K562 (cell line): ENCODE measurements at regions not wholly inside any gene's neighbourhood (a gene's known extent, or its start where the extent isn't known, plus 50 kb on each side); places are given as distances from the start of the nearest gene placed in this dataset.

Experiments
- CBX5 ChIP-seq: IDR thresholded peaks from 2 replicates; pipeline ENCODE4 v1.6.1; 2014; ENCODE audit warnings: low read depth, borderline replicate concordance
- EZH2 ChIP-seq: IDR thresholded peaks from 2 replicates; pipeline ENCODE4 v1.6.1; 2012; ENCODE audit warnings: low read depth, mild to moderate bottlenecking, inconsistent platforms, low read length, borderline replicate concordance
- HIVEP1 ChIP-seq: fragments of 250-450 bp; sonication (Bioruptor Pico); IDR thresholded peaks from 2 replicates; pipeline ENCODE4 v1.4.0; 2020; ENCODE audit warnings: mild to moderate bottlenecking
- MAFF ChIP-seq: IDR thresholded peaks from 2 replicates; pipeline ENCODE4 v1.6.1; 2012; ENCODE audit warnings: low read length, improper control_type of control experiment
- NRF1 ChIP-seq, 2 experiments: fragments of 450-650 bp; IDR thresholded peaks in 1 of 2; conservative IDR thresholded peaks in 1 of 2; 2 replicates each; pipeline ENCODE4 v1.6.1; 2014; ENCODE audit warnings: mild to moderate bottlenecking in 2 of 2
- RNF2 ChIP-seq: sonication (generic); IDR thresholded peaks from 2 replicates; pipeline ENCODE4 v1.6.1; 2016
- TCF7 ChIP-seq: sonication (generic); IDR thresholded peaks from 2 replicates; pipeline ENCODE4 v1.6.1; 2016; ENCODE audit warnings: antibody characterized with exemption, borderline replicate concordance
- TF ChIP-seq, protein P1 (sequence below), 2 experiments: IDR thresholded peaks; 2 replicates each; pipeline ENCODE4 v1.6.1; 2011; ENCODE audit warnings: borderline replicate concordance in 1 of 2, control low read depth in 1 of 2, low read depth in 1 of 2, low read length in 1 of 2, mild to moderate bottlenecking in 1 of 2, mixed read lengths in 1 of 2, moderate library complexity in 1 of 2; ENCODE audit not compliant: insufficient read depth in 1 of 2, insufficient read length in 1 of 2, poor library complexity in 1 of 2, severe bottlenecking in 1 of 2; ENCODE audit errors: extremely low read depth in 1 of 2
- TF ChIP-seq, protein P2 (sequence below), 2 experiments: fragments of 450-650 bp; conservative IDR thresholded peaks; 2 replicates each; pipeline ENCODE4 v1.6.1; 2017; ENCODE audit warnings: mild to moderate bottlenecking in 2 of 2, moderate library complexity in 2 of 2
- TF ChIP-seq, protein P3 (sequence below): sonication (generic); formaldehyde crosslinking; IDR thresholded peaks from 2 replicates; pipeline ENCODE4 v1.8.1; 2022; ENCODE audit warnings: missing genetic modification reagents
- TF ChIP-seq, protein P4 (sequence below): fragments of 250-450 bp; sonication (Bioruptor Pico); IDR thresholded peaks from 2 replicates; pipeline ENCODE4 v1.5.0; 2021; ENCODE audit warnings: mild to moderate bottlenecking, moderate library complexity
- TF ChIP-seq, protein P5 (sequence below), 2 experiments: fragments of 450-650 bp in 1 of 2; sonication (generic) in 1 of 2; formaldehyde crosslinking in 1 of 2; IDR thresholded peaks in 1 of 2; conservative IDR thresholded peaks in 1 of 2; 2 replicates each; pipeline versions ENCODE4 v1.6.1 to v1.8.1; 2016 to 2023; ENCODE audit warnings: mild to moderate bottlenecking in 2 of 2, moderate library complexity in 2 of 2, inconsistent platforms in 1 of 2, missing genetic modification reagents in 1 of 2
- TF ChIP-seq, protein P6 (sequence below), 3 experiments: IDR thresholded peaks in 2 of 3; conservative IDR thresholded peaks in 1 of 3; 2 replicates each; pipeline ENCODE4 v1.5.1; 2011 to 2012; ENCODE audit warnings: low read length in 3 of 3, mild to moderate bottlenecking in 3 of 3, control low read depth in 2 of 3, improper control_type of control experiment in 1 of 3, inconsistent platforms in 1 of 3, low read depth in 1 of 3, mixed read lengths in 1 of 3, moderate library complexity in 1 of 3; ENCODE audit not compliant: insufficient read depth in 2 of 3

DNA sequence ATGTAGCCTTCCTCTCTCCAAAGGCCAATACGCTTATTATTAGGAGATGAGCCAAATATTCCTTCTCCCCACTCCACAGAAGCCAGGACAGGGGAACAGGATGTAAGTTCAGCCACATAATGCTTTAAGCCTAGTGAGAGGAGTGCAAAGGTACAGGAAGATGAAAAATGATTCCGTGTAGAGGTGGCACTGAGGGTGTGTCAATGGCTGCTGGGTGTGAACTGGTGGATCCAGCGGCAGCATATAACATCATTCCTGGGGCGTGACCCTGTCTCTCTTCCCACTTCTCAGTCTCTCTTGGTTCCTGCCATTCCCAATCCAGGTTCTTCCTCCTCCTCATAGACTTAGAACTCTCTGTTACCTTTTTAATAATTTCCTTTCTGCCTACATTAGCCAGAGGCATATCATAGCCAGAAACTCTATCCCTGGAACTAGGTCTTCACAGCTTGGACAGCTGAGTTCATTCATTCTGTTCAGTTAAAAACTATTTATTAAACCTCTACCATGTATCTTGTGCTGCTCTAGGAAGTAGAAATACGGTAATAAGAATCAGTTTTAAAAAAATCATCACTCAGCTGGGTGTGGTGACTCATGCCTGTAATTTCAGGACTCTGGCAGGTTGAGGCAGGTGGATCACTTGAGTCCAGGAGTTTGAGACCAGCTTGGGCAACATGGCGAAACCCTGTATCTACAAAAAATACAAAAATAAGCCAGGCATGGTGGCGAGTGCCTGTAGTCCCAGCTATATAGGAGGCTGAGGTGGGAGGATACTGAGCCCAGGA, 58.0 kb upstream of the FAM20A start:
- TF ChIP-seq MAFF: no peak
- TF ChIP-seq HIVEP1 (CRISPR knock-in tag): no peak
- TF ChIP-seq, protein P1, sequence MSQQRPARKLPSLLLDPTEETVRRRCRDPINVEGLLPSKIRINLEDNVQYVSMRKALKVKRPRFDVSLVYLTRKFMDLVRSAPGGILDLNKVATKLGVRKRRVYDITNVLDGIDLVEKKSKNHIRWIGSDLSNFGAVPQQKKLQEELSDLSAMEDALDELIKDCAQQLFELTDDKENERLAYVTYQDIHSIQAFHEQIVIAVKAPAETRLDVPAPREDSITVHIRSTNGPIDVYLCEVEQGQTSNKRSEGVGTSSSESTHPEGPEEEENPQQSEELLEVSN (IDR thresholded peaks at IDR 0.05; ENCODE audit: borderline replicate concordance in 1 of 2, extremely low read depth in 1 of 2, insufficient read depth in 1 of 2, insufficient read length in 1 of 2, low read depth in 1 of 2, low read length in 1 of 2, poor library complexity in 1 of 2, severe bottlenecking in 1 of 2): no peak
- TF ChIP-seq, protein P2, sequence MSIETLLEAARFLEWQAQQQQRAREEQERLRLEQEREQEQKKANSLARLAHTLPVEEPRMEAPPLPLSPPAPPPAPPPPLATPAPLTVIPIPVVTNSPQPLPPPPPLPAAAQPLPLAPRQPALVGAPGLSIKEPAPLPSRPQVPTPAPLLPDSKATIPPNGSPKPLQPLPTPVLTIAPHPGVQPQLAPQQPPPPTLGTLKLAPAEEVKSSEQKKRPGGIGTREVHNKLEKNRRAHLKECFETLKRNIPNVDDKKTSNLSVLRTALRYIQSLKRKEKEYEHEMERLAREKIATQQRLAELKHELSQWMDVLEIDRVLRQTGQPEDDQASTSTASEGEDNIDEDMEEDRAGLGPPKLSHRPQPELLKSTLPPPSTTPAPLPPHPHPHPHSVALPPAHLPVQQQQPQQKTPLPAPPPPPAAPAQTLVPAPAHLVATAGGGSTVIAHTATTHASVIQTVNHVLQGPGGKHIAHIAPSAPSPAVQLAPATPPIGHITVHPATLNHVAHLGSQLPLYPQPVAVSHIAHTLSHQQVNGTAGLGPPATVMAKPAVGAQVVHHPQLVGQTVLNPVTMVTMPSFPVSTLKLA (conservative IDR thresholded peaks at IDR 0.05): no peak
- TF ChIP-seq, protein P3, sequence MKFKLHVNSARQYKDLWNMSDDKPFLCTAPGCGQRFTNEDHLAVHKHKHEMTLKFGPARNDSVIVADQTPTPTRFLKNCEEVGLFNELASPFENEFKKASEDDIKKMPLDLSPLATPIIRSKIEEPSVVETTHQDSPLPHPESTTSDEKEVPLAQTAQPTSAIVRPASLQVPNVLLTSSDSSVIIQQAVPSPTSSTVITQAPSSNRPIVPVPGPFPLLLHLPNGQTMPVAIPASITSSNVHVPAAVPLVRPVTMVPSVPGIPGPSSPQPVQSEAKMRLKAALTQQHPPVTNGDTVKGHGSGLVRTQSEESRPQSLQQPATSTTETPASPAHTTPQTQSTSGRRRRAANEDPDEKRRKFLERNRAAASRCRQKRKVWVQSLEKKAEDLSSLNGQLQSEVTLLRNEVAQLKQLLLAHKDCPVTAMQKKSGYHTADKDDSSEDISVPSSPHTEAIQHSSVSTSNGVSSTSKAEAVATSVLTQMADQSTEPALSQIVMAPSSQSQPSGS (CRISPR knock-in tag): no peak
- TF ChIP-seq, protein P4, sequence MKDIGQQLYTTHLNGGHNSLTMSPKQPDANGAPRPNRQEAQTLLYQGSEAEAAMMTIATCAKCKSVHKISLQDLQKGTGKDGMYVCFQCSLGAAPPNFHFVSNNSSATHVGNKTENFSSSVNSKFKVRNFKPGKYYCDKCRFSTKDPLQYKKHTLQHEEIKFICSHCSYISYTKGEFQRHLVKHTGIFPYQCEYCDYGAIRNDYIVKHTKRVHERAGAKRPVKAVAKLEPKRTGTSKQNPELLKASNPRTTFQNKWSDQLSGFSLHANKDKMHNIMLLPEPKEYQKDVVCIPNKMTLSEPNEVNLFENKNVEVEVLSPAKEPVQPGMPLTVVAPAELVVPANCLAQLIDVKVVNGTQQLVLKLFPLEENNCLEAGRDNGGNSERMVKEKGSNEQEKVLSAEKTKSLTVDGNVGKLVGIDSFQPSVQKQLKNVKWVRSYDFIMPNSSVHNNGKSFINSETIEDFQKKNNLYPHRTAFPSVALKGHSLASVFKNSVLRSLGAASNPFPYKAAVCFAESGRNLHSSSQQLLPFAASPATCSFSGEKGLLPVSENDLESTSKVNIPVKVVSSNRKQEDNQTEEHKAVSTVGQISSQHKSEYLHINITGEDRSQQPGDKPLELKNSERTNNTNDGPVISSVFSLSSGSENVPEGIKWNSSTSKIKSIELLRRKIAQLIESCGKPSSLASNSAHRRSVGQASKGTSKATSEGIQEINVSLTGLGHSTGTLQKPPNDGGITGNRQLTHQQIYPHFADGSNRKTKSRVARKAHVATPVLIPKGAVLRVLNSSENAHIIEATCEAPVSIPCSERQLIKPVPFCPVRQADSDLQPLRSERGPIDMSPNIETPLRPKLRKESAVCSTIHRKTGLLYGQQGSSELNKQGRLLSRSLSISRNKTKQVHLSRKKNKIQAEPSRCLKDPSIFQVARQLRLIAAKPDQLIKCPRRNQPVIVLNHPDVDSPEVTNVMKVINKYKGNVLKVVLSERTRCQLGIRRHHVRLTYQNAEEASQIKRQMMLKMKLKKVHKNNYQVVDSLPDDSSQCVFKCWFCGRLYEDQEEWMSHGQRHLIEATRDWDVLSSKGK: no peak
- TF ChIP-seq CBX5: no peak
- TF ChIP-seq TCF7: no peak
- TF ChIP-seq EZH2: no peak
- TF ChIP-seq, protein P5, sequence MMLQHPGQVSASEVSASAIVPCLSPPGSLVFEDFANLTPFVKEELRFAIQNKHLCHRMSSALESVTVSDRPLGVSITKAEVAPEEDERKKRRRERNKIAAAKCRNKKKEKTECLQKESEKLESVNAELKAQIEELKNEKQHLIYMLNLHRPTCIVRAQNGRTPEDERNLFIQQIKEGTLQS (IDR thresholded peaks at IDR 0.05): no peak
- TF ChIP-seq, protein P5 (CRISPR knock-in tag; conservative IDR thresholded peaks at IDR 0.05): no peak
- TF ChIP-seq NRF1 (conservative IDR thresholded peaks at IDR 0.05 in 1 of 2, IDR thresholded peaks at IDR 0.05 in 1 of 2): no peak
- TF ChIP-seq RNF2: no peak
- TF ChIP-seq, protein P6, sequence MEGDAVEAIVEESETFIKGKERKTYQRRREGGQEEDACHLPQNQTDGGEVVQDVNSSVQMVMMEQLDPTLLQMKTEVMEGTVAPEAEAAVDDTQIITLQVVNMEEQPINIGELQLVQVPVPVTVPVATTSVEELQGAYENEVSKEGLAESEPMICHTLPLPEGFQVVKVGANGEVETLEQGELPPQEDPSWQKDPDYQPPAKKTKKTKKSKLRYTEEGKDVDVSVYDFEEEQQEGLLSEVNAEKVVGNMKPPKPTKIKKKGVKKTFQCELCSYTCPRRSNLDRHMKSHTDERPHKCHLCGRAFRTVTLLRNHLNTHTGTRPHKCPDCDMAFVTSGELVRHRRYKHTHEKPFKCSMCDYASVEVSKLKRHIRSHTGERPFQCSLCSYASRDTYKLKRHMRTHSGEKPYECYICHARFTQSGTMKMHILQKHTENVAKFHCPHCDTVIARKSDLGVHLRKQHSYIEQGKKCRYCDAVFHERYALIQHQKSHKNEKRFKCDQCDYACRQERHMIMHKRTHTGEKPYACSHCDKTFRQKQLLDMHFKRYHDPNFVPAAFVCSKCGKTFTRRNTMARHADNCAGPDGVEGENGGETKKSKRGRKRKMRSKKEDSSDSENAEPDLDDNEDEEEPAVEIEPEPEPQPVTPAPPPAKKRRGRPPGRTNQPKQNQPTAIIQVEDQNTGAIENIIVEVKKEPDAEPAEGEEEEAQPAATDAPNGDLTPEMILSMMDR (IDR thresholded peaks at IDR 0.05 in 2 of 3, conservative IDR thresholded peaks at IDR 0.05 in 1 of 3; ENCODE audit: insufficient read depth in 2 of 3, low read depth in 1 of 3, low read length in 3 of 3): no peak
